Heart left ventricle (tissue), 16 donors: ENCODE measurements at regions not wholly inside any gene's neighbourhood (a gene's known extent, or its start where the extent isn't known, plus 50 kb on each side); places are given as distances from the start of the nearest gene placed in this dataset.

Source experiments
- ATAC-seq, 4 donors: fragments of 200-7000 bp; cut with Tn5 transposase; one replicate each; pipeline ENCODE4 v1.9.1; 2020 to 2022; ENCODE audit warnings: moderate library complexity in 4 of 4, mild to moderate bottlenecking in 3 of 4, moderate number of reproducible peaks in 1 of 4
- DNase-seq, 5 donors: peaks; one replicate each; pipeline ENCODE4 v3.0.0-alpha.2; 2020
- H3K27ac ChIP-seq, 12 donors: fragments of 200-600 bp; sonication (generic) in 4 of 12; one replicate each; pipeline versions ENCODE4 v1.5.0 to v1.8.0; 2016 to 2022; ENCODE audit warnings: mild to moderate bottlenecking in 2 of 12
- H3K27me3 ChIP-seq, 9 donors: fragments of 200-600 bp; sonication (generic) in 2 of 9; one replicate each; pipeline versions ENCODE4 v1.5.1 to v1.8.0; 2016 to 2022; ENCODE audit warnings: mild to moderate bottlenecking in 3 of 9
- H3K36me3 ChIP-seq, 9 donors: fragments of 200-600 bp; sonication (generic) in 2 of 9; one replicate each; pipeline versions ENCODE4 v1.5.0 to v1.8.0; 2018 to 2022; ENCODE audit warnings: mild to moderate bottlenecking in 2 of 9
- H3K4me1 ChIP-seq, 12 donors: fragments of 200-600 bp; sonication (generic) in 4 of 12; one replicate each; pipeline versions ENCODE4 v1.5.0 to v1.8.0; 2016 to 2022; ENCODE audit warnings: mild to moderate bottlenecking in 3 of 12
- H3K4me3 ChIP-seq, 12 donors: fragments of 200-600 bp; sonication (generic) in 4 of 12; one replicate each; pipeline versions ENCODE4 v1.5.0 to v1.8.0; 2017 to 2022; ENCODE audit warnings: mild to moderate bottlenecking in 9 of 12, moderate library complexity in 4 of 12
- H3K9me3 ChIP-seq, 12 donors: fragments of 200-600 bp; sonication (generic) in 4 of 12; one replicate each; pipeline versions ENCODE4 v1.5.0 to v1.8.0; 2016 to 2022; ENCODE audit warnings: mild to moderate bottlenecking in 1 of 12
- CTCF ChIP-seq, 12 donors: fragments of 200-600 bp; sonication (generic) in 4 of 12; IDR thresholded peaks; one replicate each; pipeline versions ENCODE4 v1.5.0 to v1.8.0; 2018 to 2022; ENCODE audit warnings: antibody characterized with exemption in 12 of 12, mild to moderate bottlenecking in 5 of 12
- POLR2A ChIP-seq, 2 donors: fragments of 450-650 bp; IDR thresholded peaks; one replicate each; pipeline ENCODE4 v1.6.1; 2017; ENCODE audit warnings: antibody characterized with exemption in 2 of 2, mild to moderate bottlenecking in 2 of 2, moderate library complexity in 2 of 2
- WGBS, 4 donors: extraction: QIAGEN DNeasy Blood & Tissue Kit in 2 of 4; methylation state at CpG; one replicate each; pipeline versions ENCODE4 v1.1.5 to v1.1.7; 2013 to 2018; 5-methylcytosine and 5-hydroxymethylcytosine counted together
- intact Hi-C, 10 donors: fragments of 100-400 bp; cut with DNase I; formaldehyde crosslinking; loops; one replicate each; pipeline versions ENCODE4 v1.11.1 to v1.14.2; 2022
- donor health status: ischemic (EF 13 %, LVEDD 7.1; RV severe dilation, severe dysfunction).
- donor health status: healthy with polysubstance abuse.
- donor health status: DM: no; HTN: yes; CAD: no.
- donor health status: DM: no; HTN: no; CAD: no.
- donor health status: ischemic (EF 25% LVEDD 6.9; RV normal size, moderate dysfunction).
- donor health status: ischemic (EF 25% LVEDD 5.7; RV mildly dilated, moderate dysfunction).
- donor health status: healthy.
- donor health status: DM: yes; HTN: yes; CAD: no.
- donor health status: ischemic (EF 35%, LVEDD 5.7; RV mildly dilated, moderate dysfunction).
- donor health status: nonischemic (EF 11% LVEDD 7.7; RV severe dilation, severe dysfunction).
- donor health status: DM: yes; HTN: yes; CAD: no.
- donor health status: PGD.
- donor health status: ischemic (EF 29% LVEDD 5.4; RV normal size, mild dysfunction).
- donor health status: nonischemic (EF 23%, LVEDD 6.1; RV moderate dilation, normal function).

- DNase-seq (no peak), ATAC-seq (no peak)
- no peaks in the 10 kb centered on the region for H3K4me1 ChIP-seq
- no peak overlapping the region for H3K4me3 ChIP-seq
- no peaks in the 10 kb centered on the region for H3K36me3 ChIP-seq
- intact Hi-C loops, result no loop called here
- H3K27me3 ChIP-seq, result no peaks in the 10 kb centered on the region
- H3K27ac ChIP-seq, result no peak overlapping the region
- 82 to 94% (median 88%) methylated on average over 5 of the region's 5 CpGs for WGBS, 4 donors
- TF ChIP-seq CTCF (IDR thresholded peaks at IDR 0.05) (no peak), POLR2A (IDR thresholded peaks at IDR 0.05) (no peak)
- H3K9me3 ChIP-seq, result peaks cover 0 to 6% (median 0%) of the 10 kb centered on the region in 12 donors
Observed at GRCh38 chr6:132043148-132043547, 92.0 kb upstream of the CCN2 start.

GRCh38 chr6:132041706-132042105 is 90.5 kb upstream of the CCN2 start:
- H3K27me3 ChIP-seq, result no peaks in the 10 kb centered on the region
- TF ChIP-seq CTCF (IDR thresholded peaks at IDR 0.05), result no peak
- TF ChIP-seq POLR2A (IDR thresholded peaks at IDR 0.05), result no peak
- no peaks in the 10 kb centered on the region for H3K36me3 ChIP-seq
- WGBS, 4 donors, result 94 to 97% (median 95%) methylated on average over 3 of the region's 3 CpGs
- H3K27ac ChIP-seq, result no peak overlapping the region
- DNase-seq (no peak), ATAC-seq (no peak)
- H3K4me3 ChIP-seq, result no peak overlapping the region
- intact Hi-C loops, result no loop called here
- H3K4me1 ChIP-seq, result no peaks in the 10 kb centered on the region
- H3K9me3 ChIP-seq, result no peaks in the 10 kb centered on the region

- intact Hi-C loops, result loop anchor here in 1 of 10 donors (10.0 kb wide), 1 partner anchor 107 kb away; no protein-coding TSS in a partner anchor
- no peaks in the 10 kb centered on the region for H3K36me3 ChIP-seq
- WGBS, 4 donors, result 86 to 96% (median 88%) methylated on average over 1 of the region's 1 CpG
- H3K9me3 ChIP-seq, result no peaks in the 10 kb centered on the region
- no peak overlapping the region for H3K4me3 ChIP-seq
- H3K27ac ChIP-seq, result no peak overlapping the region
- H3K4me1 ChIP-seq, result no peaks in the 10 kb centered on the region
- DNase-seq (no peak), ATAC-seq (no peak)
- TF ChIP-seq CTCF (IDR thresholded peaks at IDR 0.05) (no peak), POLR2A (IDR thresholded peaks at IDR 0.05) (no peak)
- H3K27me3 ChIP-seq, result no peaks in the 10 kb centered on the region
Observed at GRCh38 chr6:132028029-132028428, 76.9 kb upstream of the CCN2 start.

- no peak overlapping the region for H3K4me3 ChIP-seq
- H3K4me1 ChIP-seq, result peaks cover 0 to 5% (median 0%) of the 10 kb centered on the region in 12 donors
- DNase-seq, result no peak
- intact Hi-C loops, result loop anchor here in 1 of 10 donors (10.0 kb wide), 1 partner anchor 109 kb away; no protein-coding TSS in a partner anchor
- no peak for ATAC-seq
- H3K27ac ChIP-seq, result no peak overlapping the region
- 81 to 86% (median 84%) methylated on average over 5 of the region's 5 CpGs for WGBS, 4 donors
- no peaks in the 10 kb centered on the region for H3K36me3 ChIP-seq
- TF ChIP-seq POLR2A (IDR thresholded peaks at IDR 0.05) (no peak), CTCF (IDR thresholded peaks at IDR 0.05) (no peak)
- H3K9me3 ChIP-seq, result no peaks in the 10 kb centered on the region
- H3K27me3 ChIP-seq, result no peaks in the 10 kb centered on the region
Observed at GRCh38 chr6:132025468-132025867, 74.3 kb upstream of the CCN2 start.
